IMR-90 (cell line): ENCODE measurements at regions not wholly inside any gene's neighbourhood (a gene's known extent, or its start where the extent isn't known, plus 50 kb on each side); places are given as distances from the start of the nearest gene placed in this dataset.

Source experiments
- ATAC-seq: fragments of 200-7000 bp; cut with Tn5 transposase; 2 replicates; pipeline ENCODE4 v1.9.1; 2020; ENCODE audit warnings: low read depth, mild to moderate bottlenecking, moderate library complexity
- BruUV-seq: library from RNA; stranded (reverse); fragments of 400-500 nt; replicated peaks from 2 replicates; lab custom pipeline; 2021; lab: Mats Ljungman, UMichigan
- CTCF ChIA-PET: fragments of 300-600 bp; formaldehyde crosslinking; extraction: SDS; loops from one replicate; lab custom pipeline; 2021; ENCODE audit warnings: antibody characterized with exemption; lab: Yijun Ruan, JAX
- POLR2A ChIA-PET: fragments of 300-600 bp; sonication (Branson Sonifier 250); formaldehyde crosslinking; loops from one replicate; lab custom pipeline; 2022; ENCODE audit warnings: antibody characterized with exemption; ENCODE audit not compliant: unreplicated experiment; lab: Charles Lee
- DNase-seq: peaks from one replicate; pipeline ENCODE4 v3.0.0; 2013
- H2AFZ ChIP-seq: replicated peaks from 2 replicates; pipeline ENCODE3; 2013; ENCODE audit warnings: low read length, mild to moderate bottlenecking; ENCODE audit not compliant: poor library complexity
- H2AK5ac ChIP-seq: 2 replicates; pipeline ENCODE4 v1.6.1; 2013; ENCODE audit warnings: low read depth, low read length, inconsistent platforms
- H2AK9ac ChIP-seq: replicated peaks from 2 replicates; pipeline ENCODE3; 2013; ENCODE audit warnings: mild to moderate bottlenecking, low read depth, low read length, moderate library complexity; ENCODE audit not compliant: poor library complexity
- H2BK120ac ChIP-seq: 2 replicates; pipeline ENCODE4 v1.6.1; 2013; ENCODE audit warnings: low read depth, low read length, inconsistent platforms
- H2BK15ac ChIP-seq: 3 replicates; pipeline ENCODE4 v1.6.1; 2013; ENCODE audit warnings: low read depth, low read length, inconsistent platforms
- H2BK20ac ChIP-seq: 2 replicates; pipeline ENCODE4 v1.6.1; 2013; ENCODE audit warnings: low read depth, mild to moderate bottlenecking, inconsistent platforms, low read length, moderate library complexity
- H2BK5ac ChIP-seq: 2 replicates; pipeline ENCODE4 v1.6.1; 2013; ENCODE audit warnings: mild to moderate bottlenecking, low read depth, low read length, inconsistent platforms; ENCODE audit not compliant: poor library complexity, severe bottlenecking
- H3K14ac ChIP-seq: replicated peaks from 2 replicates; pipeline ENCODE4 v1.6.1; 2013; ENCODE audit warnings: low read depth, low read length, inconsistent platforms
- H3K18ac ChIP-seq: 2 replicates; pipeline ENCODE4 v1.6.1; 2013; ENCODE audit warnings: low read depth, low read length, control low read depth
- H3K23ac ChIP-seq: 2 replicates; pipeline ENCODE4 v1.6.1; 2013; ENCODE audit warnings: low read depth, low read length, inconsistent platforms
- H3K27ac ChIP-seq: 2 replicates; pipeline ENCODE4 v1.5.1; 2013; ENCODE audit warnings: mild to moderate bottlenecking, control low read depth, low read length; ENCODE audit not compliant: insufficient read depth
- H3K27me3 ChIP-seq: 2 replicates; pipeline ENCODE4 v1.6.1; 2013; ENCODE audit warnings: low read length; ENCODE audit not compliant: control insufficient read depth, insufficient read depth
- H3K36me3 ChIP-seq: 2 replicates; pipeline ENCODE4 v1.6.1; 2013; ENCODE audit warnings: low read length, mixed read lengths; ENCODE audit not compliant: control insufficient read depth, insufficient read depth
- H3K4ac ChIP-seq: 2 replicates; pipeline ENCODE4 v1.6.1; 2013; ENCODE audit warnings: low read depth, low read length, inconsistent platforms
- H3K4me1 ChIP-seq: 2 replicates; pipeline ENCODE4 v1.6.1; 2013; ENCODE audit warnings: low read length, mixed read lengths; ENCODE audit not compliant: control insufficient read depth, insufficient read depth
- H3K4me2 ChIP-seq: 2 replicates; pipeline ENCODE4 v1.6.1; 2013; ENCODE audit warnings: low read depth, mild to moderate bottlenecking, control low read depth, low read length, moderate library complexity
- H3K4me3 ChIP-seq: 2 replicates; pipeline ENCODE4 v1.5.1; 2013; ENCODE audit warnings: low read depth, mild to moderate bottlenecking, control low read depth, low read length, moderate library complexity; ENCODE audit not compliant: insufficient read depth
- H3K56ac ChIP-seq: 2 replicates; pipeline ENCODE4 v1.6.1; 2013; ENCODE audit warnings: low read length, inconsistent platforms; ENCODE audit not compliant: insufficient read depth; ENCODE audit errors: extremely low read depth
- H3K79me1 ChIP-seq, 2 experiments: 2 replicates each; pipeline ENCODE4 v1.6.1; 2013; ENCODE audit warnings: low read length in 2 of 2, inconsistent platforms in 1 of 2, low read depth in 1 of 2
- H3K9ac ChIP-seq: 2 replicates; pipeline ENCODE4 v1.6.1; 2013; ENCODE audit warnings: low read depth, low read length, control low read depth
- H3K9me1 ChIP-seq: 2 replicates; pipeline ENCODE4 v1.6.1; 2013; ENCODE audit warnings: low read length, inconsistent platforms; ENCODE audit not compliant: insufficient read depth
- H3K9me3 ChIP-seq: 2 replicates; pipeline ENCODE4 v1.6.1; 2013; ENCODE audit warnings: low read length; ENCODE audit not compliant: control insufficient read depth, insufficient read depth
- H4K20me1 ChIP-seq: 2 replicates; pipeline ENCODE4 v1.6.1; 2013; ENCODE audit warnings: low read length, inconsistent platforms; ENCODE audit not compliant: insufficient read depth
- H4K5ac ChIP-seq: 2 replicates; pipeline ENCODE4 v1.6.1; 2013; ENCODE audit warnings: mild to moderate bottlenecking, low read depth, low read length, control low read depth
- H4K8ac ChIP-seq, 2 experiments: 2 replicates each; pipeline ENCODE4 v1.6.1; 2013; ENCODE audit warnings: low read depth in 2 of 2, low read length in 2 of 2, control low read depth in 1 of 2, inconsistent platforms in 1 of 2
- H4K91ac ChIP-seq: 2 replicates; pipeline ENCODE4 v1.6.1; 2013; ENCODE audit warnings: low read depth, low read length, inconsistent platforms; ENCODE audit not compliant: insufficient read depth
- BHLHE40 ChIP-seq: fragments of 150-350 bp; IDR thresholded peaks from 2 replicates; pipeline ENCODE4 v1.6.1; 2016; ENCODE audit warnings: mild to moderate bottlenecking, low read depth, low read length
- CEBPB ChIP-seq: IDR thresholded peaks from 2 replicates; pipeline ENCODE4 v1.6.1; 2012; ENCODE audit warnings: low read depth, low read length, improper control_type of control experiment
- CTCF ChIP-seq: conservative IDR thresholded peaks from 2 replicates; pipeline ENCODE4 v1.5.1; 2012; ENCODE audit warnings: mild to moderate bottlenecking, low read depth, low read length, improper control_type of control experiment
- ELK1 ChIP-seq: fragments of 150-350 bp; IDR thresholded peaks from 2 replicates; pipeline ENCODE4 v1.6.1; 2016; ENCODE audit warnings: low read depth, mild to moderate bottlenecking, low read length, moderate library complexity, borderline replicate concordance
- FOS ChIP-seq: fragments of 150-350 bp; IDR thresholded peaks from 2 replicates; pipeline ENCODE4 v1.6.1; 2016; ENCODE audit warnings: low read depth, low read length
- MAFK ChIP-seq: IDR thresholded peaks from 2 replicates; pipeline ENCODE4 v1.6.1; 2012; ENCODE audit warnings: low read depth, low read length, improper control_type of control experiment
- MAZ ChIP-seq: IDR thresholded peaks from 2 replicates; pipeline ENCODE4 v1.6.1; 2012; ENCODE audit warnings: low read depth, mild to moderate bottlenecking, low read length, improper control_type of control experiment, moderate library complexity, borderline replicate concordance
- MXI1 ChIP-seq: IDR thresholded peaks from 2 replicates; pipeline ENCODE4 v1.6.1; 2012; ENCODE audit warnings: low read depth, mild to moderate bottlenecking, low read length, moderate library complexity, borderline replicate concordance
- POLR2A ChIP-seq: IDR thresholded peaks from 2 replicates; pipeline ENCODE4 v1.6.1; 2012; ENCODE audit warnings: mild to moderate bottlenecking, low read depth, low read length
- RAD21 ChIP-seq: IDR thresholded peaks from 2 replicates; pipeline ENCODE4 v1.6.1; 2012; ENCODE audit warnings: low read length, improper control_type of control experiment
- RCOR1 ChIP-seq: IDR thresholded peaks from 2 replicates; pipeline ENCODE4 v1.6.1; 2012; ENCODE audit warnings: mild to moderate bottlenecking, low read length, improper control_type of control experiment; ENCODE audit not compliant: insufficient replicate concordance
- RFX5 ChIP-seq: IDR thresholded peaks from 2 replicates; pipeline ENCODE4 v1.8.0; 2012; ENCODE audit warnings: low read depth, mild to moderate bottlenecking, low read length, moderate library complexity
- SMC3 ChIP-seq: fragments of 150-350 bp; IDR thresholded peaks from 2 replicates; pipeline ENCODE4 v1.6.1; 2016; ENCODE audit warnings: low read depth, mild to moderate bottlenecking, antibody characterized with exemption, low read length, moderate library complexity
- USF2 ChIP-seq: fragments of 150-350 bp; IDR thresholded peaks from 2 replicates; pipeline ENCODE4 v1.6.1; 2017; ENCODE audit warnings: mild to moderate bottlenecking, antibody characterized with exemption, low read length, low read depth
- WGBS, 2 experiments: methylation state at CpG; one replicate each; pipeline versions ENCODE4 v1.1.5 to v1.1.7; 2013; ENCODE audit warnings: missing lambda C conversion rate in 2 of 2; ENCODE audit not compliant: insufficient read length in 1 of 2; ENCODE audit errors: extremely low coverage in 2 of 2; 5-methylcytosine and 5-hydroxymethylcytosine counted together
- dilution Hi-C: fragments of 300-500 bp; cut with HindIII; formaldehyde crosslinking; loops from one replicate; pipeline ENCODE4 v1.14.3; 2018; ENCODE audit warnings: low sequenced_read_pairs; ENCODE audit not compliant: unreplicated experiment
- in situ Hi-C: fragments of 300-500 bp; cut with MboI; formaldehyde crosslinking; loops from 3 replicates; pipeline ENCODE4 v1.14.3; 2019; ENCODE audit warnings: low sequenced_read_pairs, inconsistent platforms, mixed read lengths
- intact Hi-C: fragments of 100-400 bp; cut with micrococcal nuclease; formaldehyde crosslinking; loops from 2 replicates; pipeline ENCODE4 v1.10.0; 2022

- H2BK5ac ChIP-seq = no peak overlapping the region
- H3K36me3 ChIP-seq = no peaks in the 10 kb centered on the region
- H4K20me1 ChIP-seq = no peaks in the 10 kb centered on the region
- H2BK15ac ChIP-seq = no peak overlapping the region
- ChIA-PET CTCF (no interaction called here), POLR2A (no interaction called here)
- H3K4me2 ChIP-seq = no peak overlapping the region
- no peaks in the 10 kb centered on the region for H3K4me1 ChIP-seq
- no peak overlapping the region for H2AK5ac ChIP-seq
- no peak for ATAC-seq
- no peak for DNase-seq
- H3K9ac ChIP-seq = no peak overlapping the region
- in situ Hi-C loops (no loop called here), dilution Hi-C loops (no loop called here), intact Hi-C loops (no loop called here)
- H3K9me1 ChIP-seq = no peaks in the 10 kb centered on the region
- H3K14ac ChIP-seq = no peak overlapping the region
- H4K91ac ChIP-seq = no peak overlapping the region
- H2AK9ac ChIP-seq = no peak overlapping the region
- no peak overlapping the region for H3K27ac ChIP-seq
- H3K4me3 ChIP-seq = no peak overlapping the region
- no peak overlapping the region for H3K4ac ChIP-seq
- H3K56ac ChIP-seq = no peak overlapping the region
- no peak overlapping the region for H4K8ac ChIP-seq
- no peak overlapping the region for H2AFZ ChIP-seq
- no peak overlapping the region for H3K18ac ChIP-seq
- H3K27me3 ChIP-seq = peaks cover 13% of the 10 kb centered on the region
- H2BK120ac ChIP-seq = no peak overlapping the region
- H4K5ac ChIP-seq = no peak overlapping the region
- no CpG with 5 or more reads among the region's 4 CpGs for WGBS, 2 experiments
- H3K79me1 ChIP-seq = no peaks in the 10 kb centered on the region
- H3K9me3 ChIP-seq = no peaks in the 10 kb centered on the region
- H2BK20ac ChIP-seq = no peak overlapping the region
- H3K23ac ChIP-seq = no peak overlapping the region
- no TSS peak for BruUV-seq
- TF ChIP-seq SMC3 (no peak), CEBPB (no peak), FOS (no peak), USF2 (no peak), MXI1 (no peak), RFX5 (no peak), MAFK (no peak), MAZ (no peak), RCOR1 (no peak), POLR2A (no peak), ELK1 (no peak), CTCF (no peak), RAD21 (no peak), BHLHE40 (no peak)
These were observed 65.8 kb downstream of the ZIC5 start for GRCh38 chr13:99905814-99906213.
